ENCODE measurements at regions not wholly inside any gene's neighbourhood (a gene's known extent, or its start where the extent isn't known, plus 50 kb on each side); places are given as distances from the start of the nearest gene placed in this dataset.
"Not testable (repeated sequence)": the region's sequence is repeated elsewhere in the genome, so short reads cannot be mapped to it uniquely, and the experiment has no call there.

- no peak for DNase-seq (ENCODE audit: low spot score)
Observed at GRCh38 chr14:50018201-50018932, 98.0 kb downstream of the VCPKMT start.

- no peak for DNase-seq (ENCODE audit: low spot score)
Observed at GRCh38 chr14:50018933-50019210, 97.5 kb downstream of the VCPKMT start.

DNA sequence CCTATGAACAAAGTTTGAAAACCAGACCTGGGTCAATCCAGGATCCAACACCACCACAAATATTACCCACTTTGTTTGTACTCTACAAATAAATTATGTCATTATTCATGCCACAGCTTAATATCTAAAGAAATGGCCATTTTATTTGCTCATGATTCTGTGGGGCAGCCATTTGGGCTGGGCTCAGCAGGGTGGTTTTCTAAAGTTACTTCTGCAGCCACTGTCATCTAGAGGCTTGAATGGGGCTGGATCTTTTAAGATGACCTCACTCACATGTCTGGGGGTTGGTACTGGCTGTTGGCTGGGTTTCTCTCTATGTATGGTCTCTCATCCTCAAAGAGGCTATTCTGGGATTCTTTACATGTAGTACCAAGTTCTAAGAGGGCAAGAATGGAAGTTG is 96.2 kb downstream of the VCPKMT start:
- no peak for DNase-seq (ENCODE audit: low spot score)

DNA sequence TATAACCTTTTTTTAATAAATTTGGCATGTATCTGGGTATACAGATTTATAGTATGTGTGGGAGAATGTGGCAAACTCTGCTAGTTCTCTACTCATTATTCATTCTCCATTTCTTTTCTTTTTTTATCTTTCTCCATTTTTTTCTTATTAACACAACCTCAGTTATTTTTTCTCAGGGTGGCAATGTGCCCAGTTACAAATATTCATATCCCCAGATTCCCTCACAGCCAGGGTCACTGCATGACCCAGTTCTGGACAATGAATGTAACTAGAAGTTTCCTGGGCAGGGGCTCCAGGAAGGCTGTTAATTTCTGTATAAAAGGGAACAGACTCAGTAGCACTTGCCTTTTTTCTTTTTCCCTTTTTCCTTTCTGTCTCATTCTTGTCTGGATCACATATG is 95.6 kb downstream of the VCPKMT start:
- no peak for DNase-seq (ENCODE audit: low spot score)

DNA sequence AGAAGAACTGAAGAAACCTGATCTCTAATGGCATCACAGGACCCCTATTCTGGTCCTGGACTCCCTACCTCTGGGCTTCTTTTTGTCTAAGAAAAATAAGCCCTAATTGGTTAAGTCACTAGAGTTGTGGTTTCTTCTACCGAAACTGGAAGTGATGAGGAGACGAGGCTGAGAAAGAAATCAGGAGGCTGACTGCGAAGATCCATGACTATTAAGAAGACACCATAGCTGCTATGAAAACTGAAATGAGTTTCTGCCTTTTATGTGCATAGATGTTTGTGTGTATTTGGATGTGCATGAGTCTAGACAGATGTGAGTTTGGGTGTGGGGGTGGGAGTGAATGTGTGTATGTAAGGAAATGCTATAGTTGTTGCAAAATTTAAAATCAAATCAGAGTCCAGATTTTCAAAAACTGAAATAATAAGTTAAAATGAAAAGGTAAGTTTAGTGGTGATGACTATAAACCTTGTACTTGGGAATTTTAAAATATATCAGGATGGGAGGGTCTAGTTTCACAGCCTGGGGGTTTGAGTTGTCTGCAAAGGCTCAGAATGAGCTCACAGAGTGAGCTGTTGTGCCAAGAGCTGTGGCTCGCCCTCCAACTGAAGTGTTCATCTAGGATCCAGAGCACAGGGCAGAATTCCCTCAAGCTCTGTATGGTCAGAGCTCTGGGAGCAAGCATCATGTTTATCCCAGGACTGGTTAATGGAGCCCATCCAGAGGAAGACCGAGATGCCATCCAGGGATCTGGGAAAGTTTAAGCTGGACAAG is 94.9 kb downstream of the VCPKMT start:
- DNase-seq (ENCODE audit: low spot score), result no peak

DNA sequence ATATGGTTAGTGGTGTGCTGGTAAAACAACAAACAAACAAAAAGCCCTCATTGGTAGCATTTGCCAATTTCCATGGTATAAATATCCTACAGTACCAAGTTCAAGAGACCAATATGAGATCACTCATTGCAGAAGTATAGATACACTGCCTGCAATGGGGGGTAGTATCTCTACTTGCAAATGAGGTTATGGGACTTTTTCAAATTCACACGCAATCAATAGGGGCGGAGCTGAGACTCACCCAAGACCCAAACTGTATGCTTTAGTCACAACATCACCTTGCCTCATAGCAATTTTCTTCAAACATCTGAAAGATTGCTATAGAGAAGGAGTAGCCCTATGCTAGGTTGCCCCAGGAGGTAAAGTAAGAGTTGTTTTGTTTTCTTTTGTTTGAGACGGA is 93.7 kb downstream of the VCPKMT start:
- no peak for DNase-seq (ENCODE audit: low spot score)

DNA sequence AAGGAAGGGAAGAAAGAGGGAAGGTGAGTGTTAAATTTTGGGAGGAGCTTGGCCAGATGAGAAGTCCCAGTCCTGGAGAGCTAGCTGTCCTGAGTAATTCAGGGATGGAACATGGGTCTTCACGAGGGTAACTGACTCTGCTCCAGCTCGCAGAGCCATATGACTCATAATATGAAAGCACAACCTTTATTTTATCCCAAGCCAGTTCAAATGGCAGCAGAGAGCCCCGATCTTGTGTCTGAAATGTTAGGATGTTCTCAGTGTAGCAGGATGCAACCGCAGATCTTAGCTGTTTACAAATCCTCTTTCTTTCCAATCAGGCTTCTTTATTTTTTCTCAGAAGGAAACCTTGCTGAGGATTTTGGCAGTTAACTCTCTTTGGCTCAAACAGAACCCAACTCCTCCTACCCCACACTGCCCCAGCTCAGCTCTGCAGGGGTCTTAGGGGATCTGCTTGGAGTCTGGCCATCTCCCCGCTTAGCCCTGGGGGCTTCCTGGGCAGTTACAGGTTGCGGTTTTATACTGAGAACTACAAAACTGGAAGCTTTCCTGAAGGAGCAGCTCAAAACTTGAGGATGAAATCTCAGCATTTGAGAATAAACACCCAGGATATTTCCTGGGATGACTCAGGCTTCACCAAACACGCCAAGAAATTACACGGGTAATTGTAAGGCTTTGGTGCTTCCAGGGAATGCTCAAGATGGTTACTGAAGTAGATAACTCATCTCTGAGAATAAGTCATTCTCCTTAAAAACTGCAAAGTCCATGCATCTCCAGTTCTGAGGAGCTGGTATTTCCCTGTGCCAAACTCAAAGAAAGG is 92.5 kb downstream of the VCPKMT start:
- no peak for DNase-seq (ENCODE audit: low spot score)

- DNase-seq (ENCODE audit: low spot score), result no peak
Observed at GRCh38 chr14:50025073-50025472, 91.3 kb downstream of the VCPKMT start.

- DNase-seq (ENCODE audit: low spot score), result peak; percentile 32
Observed at GRCh38 chr14:50025776-50026175, 90.6 kb downstream of the VCPKMT start.

- DNase-seq (ENCODE audit: low spot score), result no peak
Observed at GRCh38 chr14:50026396-50026795, 90.0 kb downstream of the VCPKMT start.

DNA sequence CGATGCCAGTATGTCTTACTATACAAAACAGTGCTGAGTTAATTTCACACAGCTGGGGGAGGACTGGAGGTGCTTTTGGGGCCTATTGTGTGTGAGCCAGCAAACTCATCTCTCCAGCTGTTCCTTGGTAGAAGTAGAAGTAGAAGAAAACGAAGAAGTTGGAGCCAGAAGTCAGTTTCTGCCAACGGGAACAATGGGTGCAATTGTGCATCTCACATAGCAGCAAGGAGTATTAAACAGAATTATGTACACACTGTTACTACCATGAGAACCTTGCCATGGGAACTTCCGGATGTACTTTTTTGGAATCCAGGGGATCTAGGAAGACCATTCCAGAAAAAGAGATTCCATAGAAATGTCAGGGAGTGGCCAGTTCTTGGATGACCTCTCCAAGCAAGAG is 88.6 kb downstream of the VCPKMT start:
- no peak for DNase-seq (ENCODE audit: low spot score)

DNA sequence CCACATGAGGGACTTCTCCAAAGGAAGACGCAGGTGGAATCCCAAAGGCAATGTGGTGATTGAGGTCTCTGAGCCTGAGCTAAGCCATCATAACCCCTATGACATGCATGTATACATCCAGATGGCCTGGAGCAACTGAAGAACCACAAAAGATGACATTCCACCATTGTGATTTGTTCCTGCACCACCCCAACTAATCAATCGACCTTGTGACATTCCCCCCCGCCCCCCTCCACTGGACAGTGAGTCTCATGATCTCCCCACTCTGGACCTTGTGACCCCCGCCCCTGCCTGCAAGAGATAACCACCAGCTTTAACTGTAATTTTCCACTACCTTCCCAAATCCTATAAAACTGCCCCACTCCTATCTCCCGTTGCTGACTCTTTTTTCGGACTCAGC is 87.9 kb downstream of the VCPKMT start:
- DNase-seq (ENCODE audit: low spot score), result no peak

- DNase-seq (ENCODE audit: low spot score), result no peak
Observed at GRCh38 chr14:50030036-50030435, 86.3 kb downstream of the VCPKMT start.

DNA sequence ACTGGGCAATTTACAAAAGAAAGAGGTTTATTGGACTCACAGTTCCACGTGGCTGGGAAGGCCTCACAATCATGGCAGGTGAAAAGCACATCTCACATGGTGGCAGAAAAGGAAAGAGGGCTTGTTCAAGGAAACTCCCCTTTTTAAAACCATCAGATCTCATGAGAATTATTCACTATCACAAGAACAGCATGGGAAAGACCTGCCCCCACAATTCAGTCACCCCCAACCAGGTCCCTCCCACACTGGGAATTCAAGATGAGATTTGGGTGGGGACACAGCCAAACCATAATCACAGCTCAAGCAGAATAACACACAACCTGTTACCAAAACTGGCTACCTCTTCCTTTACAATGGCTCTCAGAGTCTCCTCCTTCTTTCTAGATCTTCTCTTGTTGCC is 85.5 kb downstream of the VCPKMT start:
- not testable (repeated sequence) for DNase-seq (ENCODE audit: low spot score)

DNA sequence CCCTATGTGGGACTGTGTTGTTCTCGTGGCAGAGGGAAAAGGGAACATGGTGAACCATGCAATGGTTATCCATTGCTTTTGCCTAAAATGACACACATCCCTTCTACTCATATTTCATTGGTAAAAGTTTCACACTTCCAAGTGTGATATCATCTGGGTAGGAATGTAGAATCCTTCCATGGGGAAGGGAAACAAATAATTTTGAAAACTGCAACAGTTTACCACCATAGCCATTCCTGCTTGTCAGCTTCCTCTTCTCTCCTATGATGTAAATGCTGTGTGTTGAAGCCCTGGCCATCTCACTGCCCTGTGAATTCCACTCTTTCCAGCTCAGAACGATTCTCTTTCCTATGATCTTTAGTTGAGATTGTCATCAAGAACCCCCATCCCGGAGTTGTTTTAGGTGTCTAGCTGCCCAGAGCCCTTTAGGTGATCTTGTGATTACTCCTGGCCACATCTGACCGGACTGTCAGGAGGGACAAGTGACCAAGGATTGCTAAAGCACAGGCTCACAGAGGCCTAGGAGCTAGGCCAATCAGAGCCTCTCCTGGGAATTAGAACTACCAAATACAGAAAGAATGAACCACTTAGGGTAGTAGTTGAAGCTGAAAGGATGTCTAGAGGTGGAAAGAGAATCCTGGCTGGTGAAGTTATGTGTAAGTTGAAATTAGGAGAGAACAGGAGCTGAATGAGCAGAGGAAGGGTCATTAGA is 84.6 kb downstream of the VCPKMT start:
- no peak for DNase-seq (ENCODE audit: low spot score)

- not testable (repeated sequence) for DNase-seq (ENCODE audit: low spot score)
Observed at GRCh38 chr14:50032462-50033167, 83.8 kb downstream of the VCPKMT start.

- no peak for DNase-seq (ENCODE audit: low spot score)
Observed at GRCh38 chr14:50035214-50035613, 81.2 kb downstream of the VCPKMT start.

- no peak for DNase-seq (ENCODE audit: low spot score)
Observed at GRCh38 chr14:50036211-50036610, 80.2 kb downstream of the VCPKMT start.

DNA sequence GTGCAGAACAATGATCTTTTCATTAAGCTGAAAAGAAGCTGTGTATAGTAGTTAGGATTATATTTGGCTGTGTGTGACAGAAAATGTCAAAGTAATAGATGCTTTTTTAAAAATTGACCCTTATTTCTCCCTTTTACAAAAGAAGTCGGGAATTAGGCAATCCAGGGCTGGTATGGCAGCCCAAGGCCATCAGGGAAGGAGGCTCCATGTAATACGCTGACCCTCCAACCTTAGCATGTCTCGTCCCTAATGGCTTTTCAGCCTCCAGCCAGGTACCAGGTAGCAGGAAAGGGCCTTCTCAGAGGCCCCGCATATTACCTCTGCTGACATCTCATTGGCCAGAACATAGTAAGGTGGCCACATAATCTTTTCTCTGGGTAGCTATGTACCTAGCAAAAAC is 79.7 kb downstream of the VCPKMT start:
- no peak for DNase-seq (ENCODE audit: low spot score)

DNA sequence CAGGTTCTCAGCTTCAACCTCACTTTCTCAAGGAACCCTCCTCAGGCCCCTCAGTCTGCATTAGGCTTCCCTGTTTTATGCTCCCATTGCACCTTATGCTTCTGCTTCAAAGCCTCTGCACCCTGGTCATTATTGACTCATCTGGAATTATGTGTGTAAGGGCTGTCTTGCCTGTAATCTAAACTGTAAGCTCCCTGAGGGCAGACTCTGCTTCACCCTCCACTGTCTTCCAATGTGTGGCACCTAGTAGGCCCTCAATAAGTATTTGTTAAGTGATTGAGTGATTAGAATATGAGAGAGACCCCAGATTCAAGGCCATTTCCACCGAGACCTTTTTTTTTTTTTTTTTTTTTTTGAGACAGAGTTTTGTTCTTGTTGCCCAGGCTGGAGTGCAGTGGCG is 79.1 kb downstream of the VCPKMT start:
- DNase-seq (ENCODE audit: low spot score), result no peak

DNA sequence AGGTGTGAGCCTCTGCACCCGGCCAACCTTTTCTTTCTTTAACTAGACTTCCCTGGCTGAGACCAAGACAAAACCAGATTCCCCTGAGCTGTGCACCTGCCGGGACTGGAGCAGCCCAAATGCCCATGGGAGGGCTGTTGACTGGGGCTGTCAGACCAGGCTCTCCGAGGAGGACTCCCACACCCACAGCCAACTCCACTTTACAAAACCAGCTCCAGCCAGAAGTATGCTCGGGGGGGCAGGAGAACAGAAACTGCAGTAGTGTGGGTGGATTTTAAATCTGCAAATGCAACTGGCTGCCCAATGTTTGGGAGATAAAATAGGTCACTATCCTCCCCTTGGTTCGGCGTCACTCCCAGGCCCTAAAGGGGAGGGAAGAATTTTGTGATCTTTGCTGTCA is 78.5 kb downstream of the VCPKMT start:
- DNase-seq (ENCODE audit: low spot score), result peak; percentile 38

Measured in SK-N-DZ (cell line).